T47D (cell line): ENCODE measurements at regions not wholly inside any gene's neighbourhood (a gene's known extent, or its start where the extent isn't known, plus 50 kb on each side); places are given as distances from the start of the nearest gene placed in this dataset.

Source experiments
- DNase-seq, 2 experiments: peaks; one replicate each; pipeline versions ENCODE4 v3.0.0 to v3.0.0-alpha.2; 2011 to 2012; ENCODE audit warnings: low read depth in 1 of 2, low spot score in 1 of 2
- JUND ChIP-seq: IDR thresholded peaks from 2 replicates; pipeline ENCODE4 v1.6.1; 2012; ENCODE audit warnings: low read depth
- in situ Hi-C: cut with HindIII; loops from 2 replicates; pipeline ENCODE4 v1.10.0; 2016; ENCODE audit warnings: low sequenced_read_pairs, low pct_unique_long_range_greater_than_20kb

- in situ Hi-C loops, result no loop called here
- TF ChIP-seq JUND, result no peak
- no peak for DNase-seq
Observed at GRCh38 chr1:187212377-187212776, 383.6 kb downstream of the PLA2G4A start.

GRCh38 chr1:187226396-187226795, 397.6 kb downstream of the PLA2G4A start:
- in situ Hi-C loops, result no loop called here
- DNase-seq, result no peak
- no peak for TF ChIP-seq JUND

GRCh38 chr1:187228790-187229189, 400.0 kb downstream of the PLA2G4A start:
- in situ Hi-C loops, result no loop called here
- TF ChIP-seq JUND, result no peak
- no peak for DNase-seq

- in situ Hi-C loops, result no loop called here
- no peak for TF ChIP-seq JUND
- DNase-seq, result no peak
Observed at GRCh38 chr1:187229496-187229895, 400.7 kb downstream of the PLA2G4A start.

GRCh38 chr1:187234706-187235105, 406.0 kb downstream of the PLA2G4A start:
- TF ChIP-seq JUND, result no peak
- DNase-seq, result no peak
- in situ Hi-C loops, result no loop called here

GRCh38 chr1:187236199-187236598, 407.4 kb downstream of the PLA2G4A start:
- DNase-seq, result no peak
- in situ Hi-C loops, result no loop called here
- no peak for TF ChIP-seq JUND

- DNase-seq, result no peak
- no peak for TF ChIP-seq JUND
- in situ Hi-C loops, result no loop called here
Observed at GRCh38 chr1:187236676-187237075, 407.9 kb downstream of the PLA2G4A start.

- in situ Hi-C loops, result no loop called here
- TF ChIP-seq JUND, result no peak
- no peak for DNase-seq
Observed at GRCh38 chr1:187237542-187237941, 408.8 kb downstream of the PLA2G4A start.

GRCh38 chr1:187241971-187242370, 413.2 kb downstream of the PLA2G4A start:
- no peak for DNase-seq
- no peak for TF ChIP-seq JUND
- in situ Hi-C loops, result no loop called here

GRCh38 chr1:187244623-187245022, 415.9 kb downstream of the PLA2G4A start:
- in situ Hi-C loops, result no loop called here
- DNase-seq, result peak; percentile 5 to 84
- TF ChIP-seq JUND, result no peak

GRCh38 chr1:187245201-187245600, 416.5 kb downstream of the PLA2G4A start:
- no peak for DNase-seq
- TF ChIP-seq JUND, result no peak
- in situ Hi-C loops, result no loop called here

GRCh38 chr1:187249196-187249595, 420.4 kb downstream of the PLA2G4A start:
- TF ChIP-seq JUND, result no peak
- DNase-seq, result no peak
- in situ Hi-C loops, result no loop called here

- no peak for TF ChIP-seq JUND
- in situ Hi-C loops, result no loop called here
Observed at GRCh38 chr1:187252923-187253322, 424.2 kb downstream of the PLA2G4A start.

GRCh38 chr1:187257476-187257875, 428.7 kb downstream of the PLA2G4A start:
- no peak for TF ChIP-seq JUND
- in situ Hi-C loops, result no loop called here
- DNase-seq, result no peak

More at GRCh38 chr1:187252923-187253322, 424.2 kb downstream of the PLA2G4A start:
- no peak for DNase-seq
